ENCODE measurements at regions not wholly inside any gene's neighbourhood (a gene's known extent, or its start where the extent isn't known, plus 50 kb on each side); places are given as distances from the start of the nearest gene placed in this dataset.

DNA sequence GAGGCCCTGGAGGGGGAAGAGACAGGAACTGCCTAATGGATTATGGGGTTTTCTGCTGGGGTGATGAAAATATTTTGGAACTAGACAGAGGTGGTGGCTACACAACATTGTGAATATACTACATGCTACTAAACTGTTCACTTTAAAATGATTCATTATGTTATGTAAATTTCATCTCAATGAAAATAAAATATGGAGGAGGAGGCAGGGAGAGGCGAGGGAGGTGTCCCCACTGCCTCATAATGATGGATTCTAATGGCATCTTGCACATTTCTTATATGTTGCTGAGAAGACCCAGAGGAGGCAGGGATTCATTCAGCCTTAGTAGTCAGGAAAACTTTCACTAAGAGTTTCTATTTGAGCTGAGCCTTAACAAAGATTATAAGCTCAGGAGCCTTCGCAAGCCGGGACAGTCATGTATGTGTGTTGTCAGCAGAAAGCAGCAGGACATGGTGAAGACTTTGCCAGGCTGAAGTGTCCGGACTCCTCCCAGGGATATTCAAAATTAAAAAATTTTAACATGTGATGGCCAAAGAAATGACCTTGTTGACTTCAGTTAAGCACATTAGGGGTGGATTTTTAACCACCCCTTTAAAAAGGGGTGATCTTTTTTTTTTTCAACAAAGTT is 158.6 kb upstream of the PCSK2 start:
- no peak for TF ChIP-seq ZFX (IDR thresholded peaks at IDR 0.05)
- TF ChIP-seq, protein P1, sequence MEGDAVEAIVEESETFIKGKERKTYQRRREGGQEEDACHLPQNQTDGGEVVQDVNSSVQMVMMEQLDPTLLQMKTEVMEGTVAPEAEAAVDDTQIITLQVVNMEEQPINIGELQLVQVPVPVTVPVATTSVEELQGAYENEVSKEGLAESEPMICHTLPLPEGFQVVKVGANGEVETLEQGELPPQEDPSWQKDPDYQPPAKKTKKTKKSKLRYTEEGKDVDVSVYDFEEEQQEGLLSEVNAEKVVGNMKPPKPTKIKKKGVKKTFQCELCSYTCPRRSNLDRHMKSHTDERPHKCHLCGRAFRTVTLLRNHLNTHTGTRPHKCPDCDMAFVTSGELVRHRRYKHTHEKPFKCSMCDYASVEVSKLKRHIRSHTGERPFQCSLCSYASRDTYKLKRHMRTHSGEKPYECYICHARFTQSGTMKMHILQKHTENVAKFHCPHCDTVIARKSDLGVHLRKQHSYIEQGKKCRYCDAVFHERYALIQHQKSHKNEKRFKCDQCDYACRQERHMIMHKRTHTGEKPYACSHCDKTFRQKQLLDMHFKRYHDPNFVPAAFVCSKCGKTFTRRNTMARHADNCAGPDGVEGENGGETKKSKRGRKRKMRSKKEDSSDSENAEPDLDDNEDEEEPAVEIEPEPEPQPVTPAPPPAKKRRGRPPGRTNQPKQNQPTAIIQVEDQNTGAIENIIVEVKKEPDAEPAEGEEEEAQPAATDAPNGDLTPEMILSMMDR (conservative IDR thresholded peaks at IDR 0.05): no peak
